Endodermal cell (in vitro differentiated cells): ENCODE measurements at regions not wholly inside any gene's neighbourhood (a gene's known extent, or its start where the extent isn't known, plus 50 kb on each side); places are given as distances from the start of the nearest gene placed in this dataset.

Source experiments
- DNase-seq: peaks from one replicate; pipeline ENCODE4 v3.0.0-alpha.2; 2017
- H3K27ac ChIP-seq: 2 replicates; pipeline ENCODE4 v1.5.1; 2013; ENCODE audit warnings: mild to moderate bottlenecking, low read depth, low read length, moderate library complexity
- H3K27me3 ChIP-seq: 2 replicates; pipeline ENCODE4 v1.6.1; 2013; ENCODE audit warnings: mild to moderate bottlenecking, low read length, moderate library complexity; ENCODE audit not compliant: insufficient read depth, control insufficient read depth, poor library complexity, severe bottlenecking
- H3K36me3 ChIP-seq: 2 replicates; pipeline ENCODE4 v1.7.0; 2013; ENCODE audit warnings: mild to moderate bottlenecking, low read length, moderate library complexity; ENCODE audit not compliant: control insufficient read depth, insufficient read depth
- H3K4me1 ChIP-seq: one replicate; pipeline ENCODE4 v1.7.0; 2013; ENCODE audit warnings: low read length; ENCODE audit not compliant: control insufficient read depth, insufficient read depth
- H3K4me3 ChIP-seq: 2 replicates; pipeline ENCODE4 v1.5.1; 2013; ENCODE audit warnings: mild to moderate bottlenecking, low read length, moderate library complexity
- H3K9ac ChIP-seq: 2 replicates; pipeline ENCODE4 v1.6.1; 2013; ENCODE audit warnings: mild to moderate bottlenecking, low read length, moderate library complexity; ENCODE audit not compliant: poor library complexity, severe bottlenecking; ENCODE audit errors: extremely low read depth
- H3K9me3 ChIP-seq: 2 replicates; pipeline ENCODE4 v1.6.1; 2013; ENCODE audit warnings: mild to moderate bottlenecking, low read length, moderate library complexity; ENCODE audit not compliant: control insufficient read depth
- H3K27ac Mint-ChIP-seq: 2 replicates; pipeline ENCODE4 v1.8.0; 2020; ENCODE audit warnings: mixed read lengths
- H3K27me3 Mint-ChIP-seq: 2 replicates; pipeline ENCODE4 v1.8.0; 2021; ENCODE audit warnings: mild to moderate bottlenecking, mixed read lengths; ENCODE audit not compliant: insufficient read depth
- H3K36me3 Mint-ChIP-seq: 2 replicates; pipeline ENCODE4 v1.8.0; 2020; ENCODE audit warnings: low read depth, mixed read lengths
- H3K4me1 Mint-ChIP-seq: 2 replicates; pipeline ENCODE4 v1.8.0; 2020; ENCODE audit warnings: mixed read lengths
- H3K4me3 Mint-ChIP-seq: 2 replicates; pipeline ENCODE4 v1.8.0; 2020; ENCODE audit warnings: mild to moderate bottlenecking, moderate library complexity, mixed read lengths
- H3K9me3 Mint-ChIP-seq: 2 replicates; pipeline ENCODE4 v1.8.0; 2020; ENCODE audit warnings: mild to moderate bottlenecking, mixed read lengths
- WGBS, 2 experiments: methylation state at CpG; one replicate each; pipeline versions ENCODE4 v1.1.5 to v1.1.7; 2013; ENCODE audit warnings: missing lambda C conversion rate in 2 of 2, mixed read lengths in 1 of 2; ENCODE audit not compliant: insufficient coverage in 1 of 2, insufficient read length in 1 of 2; 5-methylcytosine and 5-hydroxymethylcytosine counted together
- TF ChIP-seq, protein P1 (sequence below): fragments of 200-600 bp; sonication (generic); conservative IDR thresholded peaks from 2 replicates; pipeline ENCODE4 v1.5.0; 2021; ENCODE audit warnings: antibody characterized with exemption, mild to moderate bottlenecking

DNA sequence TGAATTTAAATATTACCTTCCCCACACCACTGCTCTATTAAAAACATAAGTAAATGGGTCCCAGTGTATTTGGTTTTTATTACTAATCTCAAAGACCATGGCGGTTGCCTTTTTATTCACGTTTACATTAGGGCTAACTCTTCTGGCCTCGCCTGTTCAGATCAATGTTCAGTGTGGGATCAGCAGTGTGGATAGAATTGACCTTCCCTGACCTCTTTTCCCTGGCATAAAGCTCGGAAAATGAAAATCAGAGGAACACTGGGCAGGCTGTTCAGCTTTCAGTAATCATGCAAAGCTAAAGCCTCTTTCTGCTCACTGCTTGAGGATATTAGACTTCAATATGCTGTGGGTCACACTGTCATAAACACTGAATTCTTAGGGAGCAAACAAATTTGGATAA, 422.6 kb upstream of the ONECUT1 start:
- peaks cover 14% of the 10 kb centered on the region for H3K4me1 Mint-ChIP-seq
- TF ChIP-seq, protein P1, sequence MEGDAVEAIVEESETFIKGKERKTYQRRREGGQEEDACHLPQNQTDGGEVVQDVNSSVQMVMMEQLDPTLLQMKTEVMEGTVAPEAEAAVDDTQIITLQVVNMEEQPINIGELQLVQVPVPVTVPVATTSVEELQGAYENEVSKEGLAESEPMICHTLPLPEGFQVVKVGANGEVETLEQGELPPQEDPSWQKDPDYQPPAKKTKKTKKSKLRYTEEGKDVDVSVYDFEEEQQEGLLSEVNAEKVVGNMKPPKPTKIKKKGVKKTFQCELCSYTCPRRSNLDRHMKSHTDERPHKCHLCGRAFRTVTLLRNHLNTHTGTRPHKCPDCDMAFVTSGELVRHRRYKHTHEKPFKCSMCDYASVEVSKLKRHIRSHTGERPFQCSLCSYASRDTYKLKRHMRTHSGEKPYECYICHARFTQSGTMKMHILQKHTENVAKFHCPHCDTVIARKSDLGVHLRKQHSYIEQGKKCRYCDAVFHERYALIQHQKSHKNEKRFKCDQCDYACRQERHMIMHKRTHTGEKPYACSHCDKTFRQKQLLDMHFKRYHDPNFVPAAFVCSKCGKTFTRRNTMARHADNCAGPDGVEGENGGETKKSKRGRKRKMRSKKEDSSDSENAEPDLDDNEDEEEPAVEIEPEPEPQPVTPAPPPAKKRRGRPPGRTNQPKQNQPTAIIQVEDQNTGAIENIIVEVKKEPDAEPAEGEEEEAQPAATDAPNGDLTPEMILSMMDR: no peak
- Histone ChIP-seq H3K36me3 (no peaks in the 10 kb centered on the region), H3K27ac (no peak overlapping the region), H3K9ac (no peak overlapping the region), H3K27me3 (no peaks in the 10 kb centered on the region), H3K4me1 (no peaks in the 10 kb centered on the region), H3K4me3 (no peak overlapping the region), H3K9me3 (no peaks in the 10 kb centered on the region)
- no peak overlapping the region for H3K4me3 Mint-ChIP-seq
- H3K27me3 Mint-ChIP-seq: no peaks in the 10 kb centered on the region
- WGBS, 2 experiments: 85 to 96% methylated on average over 4 of the region's 4 CpGs
- no peaks in the 10 kb centered on the region for H3K9me3 Mint-ChIP-seq
- H3K27ac Mint-ChIP-seq: no peak overlapping the region
- DNase-seq: no peak
- H3K36me3 Mint-ChIP-seq: no peaks in the 10 kb centered on the region

DNA sequence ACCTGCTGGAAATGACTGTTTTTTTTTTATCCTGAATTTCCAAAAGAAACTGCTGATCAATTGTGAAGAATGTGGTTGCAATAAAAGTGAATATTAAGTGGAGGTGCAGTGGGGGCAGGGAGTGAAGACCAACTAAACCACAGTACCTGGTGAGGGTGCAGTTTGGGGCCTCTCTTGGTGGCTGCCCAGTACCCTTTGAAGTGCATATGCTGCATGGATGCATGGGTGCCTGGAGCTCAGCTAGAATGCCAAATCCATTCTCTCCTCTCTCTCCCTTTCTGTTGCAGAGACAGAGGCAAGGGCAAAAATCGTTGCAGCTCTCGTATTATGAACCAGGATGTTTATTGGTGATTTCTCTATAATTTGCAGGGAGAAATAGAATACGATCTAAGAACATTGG, 420.5 kb upstream of the ONECUT1 start:
- H3K36me3 Mint-ChIP-seq: no peaks in the 10 kb centered on the region
- no peak overlapping the region for H3K27ac Mint-ChIP-seq
- Histone ChIP-seq H3K36me3 (no peaks in the 10 kb centered on the region), H3K27ac (no peak overlapping the region), H3K27me3 (no peaks in the 10 kb centered on the region), H3K4me1 (no peaks in the 10 kb centered on the region), H3K9me3 (peaks cover 5% of the 10 kb centered on the region), H3K9ac (no peak overlapping the region), H3K4me3 (no peak overlapping the region)
- no peak for DNase-seq
- WGBS, 2 experiments: 80% methylated on average over 3 of the region's 3 CpGs; no CpG with 5 or more reads in 1 of the 2 experiments
- no peak overlapping the region for H3K4me3 Mint-ChIP-seq
- H3K9me3 Mint-ChIP-seq: peaks cover 2% of the 10 kb centered on the region
- peaks cover 14% of the 10 kb centered on the region for H3K4me1 Mint-ChIP-seq
- TF ChIP-seq, protein P1: no peak
- no peaks in the 10 kb centered on the region for H3K27me3 Mint-ChIP-seq

DNA sequence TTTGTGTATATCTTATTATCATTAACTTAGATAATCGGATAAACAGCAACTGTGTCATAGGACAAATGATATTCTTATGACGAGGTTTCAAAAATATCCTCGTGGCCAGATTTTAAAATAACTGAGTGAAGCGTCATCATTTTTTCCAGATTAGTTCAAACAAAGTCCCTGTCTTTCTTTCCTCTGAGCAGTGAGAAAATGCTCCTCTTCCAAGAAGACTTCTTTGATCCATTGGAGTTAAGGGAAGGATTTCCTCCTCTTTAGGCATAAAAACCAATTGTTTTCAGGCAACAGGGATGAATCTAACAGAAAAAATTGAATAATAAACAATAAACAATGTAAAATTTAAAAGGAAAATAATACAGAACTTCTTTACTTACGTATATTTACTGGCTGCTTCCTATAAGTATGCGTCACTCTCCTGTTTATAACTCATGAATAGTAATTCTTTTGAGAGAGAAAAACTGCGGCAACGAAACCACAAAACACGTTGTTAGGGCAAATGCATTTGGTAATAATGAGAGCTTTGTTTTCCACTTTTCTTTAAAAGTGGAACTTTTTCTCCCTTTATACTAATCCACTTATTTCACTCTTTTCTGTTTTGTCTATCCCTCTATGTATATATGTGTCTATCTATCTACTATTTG, 419.4 kb upstream of the ONECUT1 start:
- DNase-seq: no peak
- H3K27ac Mint-ChIP-seq: no peak overlapping the region
- no peak overlapping the region for H3K27ac ChIP-seq
- H3K27me3 ChIP-seq: no peaks in the 10 kb centered on the region
- no peak overlapping the region for H3K4me3 ChIP-seq
- H3K9ac ChIP-seq: no peak overlapping the region
- TF ChIP-seq, protein P1: no peak
- no peaks in the 10 kb centered on the region for H3K36me3 Mint-ChIP-seq
- H3K9me3 ChIP-seq: peaks cover 5% of the 10 kb centered on the region
- H3K4me1 ChIP-seq: no peaks in the 10 kb centered on the region
- H3K27me3 Mint-ChIP-seq: no peaks in the 10 kb centered on the region
- no peak overlapping the region for H3K4me3 Mint-ChIP-seq
- H3K9me3 Mint-ChIP-seq: peaks cover 2% of the 10 kb centered on the region
- H3K4me1 Mint-ChIP-seq: peaks cover 14% of the 10 kb centered on the region
- no peaks in the 10 kb centered on the region for H3K36me3 ChIP-seq
- 86 to 97% methylated on average over 4 to 9 of the region's 9 CpGs for whole genome bisulfite sequencing, 2 experiments
